NT2/D1 (cell line): ENCODE measurements at regions not wholly inside any gene's neighbourhood (a gene's known extent, or its start where the extent isn't known, plus 50 kb on each side); places are given as distances from the start of the nearest gene placed in this dataset.

Source experiments
- SUZ12 ChIP-seq: IDR thresholded peaks from 2 replicates; pipeline ENCODE4 v1.6.1; 2011; ENCODE audit not compliant: insufficient read length, insufficient read depth; ENCODE audit errors: extremely low read depth
- YY1 ChIP-seq: IDR thresholded peaks from 2 replicates; pipeline ENCODE4 v1.6.1; 2011; ENCODE audit not compliant: insufficient read length, insufficient read depth
- ZNF274 ChIP-seq: IDR thresholded peaks from 2 replicates; pipeline ENCODE4 v1.6.1; 2011; ENCODE audit warnings: mild to moderate bottlenecking, low read depth, low read length

DNA sequence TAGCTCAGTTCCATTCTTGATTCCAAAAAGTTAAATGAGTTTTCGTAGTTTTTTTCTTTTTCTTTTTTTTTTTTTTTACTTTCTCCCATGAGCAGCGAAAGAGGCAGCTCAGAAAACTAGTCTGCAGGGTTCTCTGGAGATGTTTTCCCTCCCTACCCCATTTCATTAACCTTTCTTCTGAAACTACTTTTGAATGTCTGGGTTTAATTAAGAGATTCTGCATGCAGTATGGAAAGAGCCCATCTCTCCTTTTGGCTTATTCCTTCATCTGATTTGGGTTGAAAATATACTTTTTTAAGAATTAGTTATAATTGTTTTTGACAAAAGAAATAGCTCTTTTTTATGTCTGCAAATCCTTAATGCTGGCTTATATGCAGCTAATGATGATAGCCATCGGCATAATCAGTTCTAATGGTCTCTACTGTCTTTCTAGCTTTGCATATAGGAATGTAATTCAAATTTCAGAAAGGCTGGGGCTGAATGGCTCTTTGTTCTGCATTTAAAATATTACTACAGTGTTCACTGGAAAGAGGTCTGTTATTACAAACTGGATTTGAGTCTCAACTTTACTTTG lies 265.3 kb downstream of the FAT3 start:
- TF ChIP-seq YY1 (no peak), ZNF274 (no peak), SUZ12 (no peak)
